ENCODE measurements at regions not wholly inside any gene's neighbourhood (a gene's known extent, or its start where the extent isn't known, plus 50 kb on each side); places are given as distances from the start of the nearest gene placed in this dataset.

DNA sequence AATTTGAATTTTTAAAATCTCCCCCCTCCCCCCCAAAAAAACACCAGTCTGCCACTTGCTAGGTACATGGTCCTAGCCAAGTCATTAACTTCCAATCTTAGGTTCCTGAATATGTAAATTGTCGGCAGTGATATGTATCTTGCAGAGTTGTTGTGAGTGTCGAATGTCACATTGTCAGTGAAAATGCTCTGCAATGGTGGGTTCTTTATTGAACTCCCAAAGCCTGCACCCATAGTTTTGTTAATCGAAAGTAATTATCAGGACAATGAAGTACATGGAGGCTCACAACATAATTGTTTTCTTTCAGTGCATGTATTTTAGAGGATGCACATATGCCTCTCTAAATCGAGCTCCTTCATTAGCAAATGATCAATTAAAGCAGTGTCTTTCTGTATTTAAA, 185.6 kb upstream of the S100G start:
- no peaks in the 10 kb centered on the region for H3K27me3 ChIP-seq (ENCODE audit: insufficient read depth, low read length)

DNA sequence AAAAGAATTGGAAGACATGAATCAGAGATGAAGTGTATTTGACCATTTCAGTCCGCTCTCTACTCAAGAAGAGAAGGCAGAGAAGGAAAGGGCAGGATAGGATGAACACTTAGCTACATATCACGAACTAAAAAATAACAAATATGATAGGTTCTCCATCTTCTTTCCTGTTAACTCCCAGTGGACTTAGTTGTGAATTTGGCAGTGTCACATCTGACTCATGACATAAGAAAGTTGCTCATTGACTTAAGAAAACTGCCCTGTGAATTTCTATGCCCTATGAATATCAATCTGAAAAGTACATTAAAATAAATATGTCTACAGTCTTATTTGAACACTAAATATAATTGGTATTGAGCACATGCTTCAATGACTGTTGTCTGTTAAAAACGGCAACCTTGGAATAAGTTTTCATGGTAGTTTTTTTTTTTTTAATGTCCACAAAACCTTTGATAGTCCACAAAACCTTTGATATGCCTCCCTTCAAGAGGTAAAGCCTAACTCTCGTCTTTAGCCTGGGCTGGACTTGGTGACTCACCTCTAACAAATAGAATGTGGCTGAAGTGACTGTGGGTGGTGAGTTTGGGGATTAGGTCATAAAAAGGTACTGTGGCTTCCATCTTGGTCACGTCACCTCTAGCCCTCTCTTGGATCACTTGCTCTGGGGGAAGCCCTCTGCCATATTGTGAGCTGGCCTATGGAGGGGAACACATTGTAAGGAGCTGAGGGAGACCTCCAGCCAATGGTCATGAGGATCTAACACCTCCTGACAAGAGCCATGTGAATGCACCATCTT, 184.7 kb upstream of the S100G start:
- H2BK120ac ChIP-seq (ENCODE audit: insufficient read depth, low read length, poor library complexity), result peak overlapping the region; percentile 13
- DNase-seq, result peak; percentile 1 to 27
- H3K79me2 ChIP-seq (ENCODE audit: control insufficient read depth, insufficient read depth, low read length, poor library complexity), result no peaks in the 10 kb centered on the region
- no peaks in the 10 kb centered on the region for H3K79me1 ChIP-seq (ENCODE audit: low read length)
- WGBS (ENCODE audit: extremely low coverage, insufficient coverage, insufficient read length), result no CpG with 5 or more reads among the region's 5 CpGs
- no peak overlapping the region for H4K12ac ChIP-seq (ENCODE audit: low read depth, low read length)
- no peak overlapping the region for H3K9ac ChIP-seq (ENCODE audit: low read length)
- H2AFZ ChIP-seq (ENCODE audit: insufficient read depth, low read length, poor library complexity), result no peak overlapping the region
- no peaks in the 10 kb centered on the region for H3K9me3 ChIP-seq (ENCODE audit: insufficient read depth, low read depth, low read length)
- H3K4me3 ChIP-seq (ENCODE audit: low read depth, low read length), result no peak overlapping the region
- no peak overlapping the region for H4K91ac ChIP-seq (ENCODE audit: low read depth, low read length)
- H3K23ac ChIP-seq (ENCODE audit: low read length), result no peak overlapping the region
- no peak overlapping the region for H4K8ac ChIP-seq (ENCODE audit: low read depth, low read length)
- H3K27ac ChIP-seq (ENCODE audit: low read depth, low read length), result no peak overlapping the region
- H3K14ac ChIP-seq (ENCODE audit: low read length), result no peak overlapping the region
- H3K4me1 ChIP-seq (ENCODE audit: control insufficient read depth in 1 of 2, insufficient read depth in 2 of 2, low read length in 2 of 2), result peaks cover 0 to 3% of the 10 kb centered on the region in 2 experiments
- H2BK5ac ChIP-seq (ENCODE audit: low read depth, low read length, poor library complexity), result no peak overlapping the region
- peaks cover 0 to 2% of the 10 kb centered on the region in 2 experiments for H3K36me3 ChIP-seq (ENCODE audit: control insufficient read depth in 1 of 2, insufficient read depth in 2 of 2, low read length in 2 of 2)
- H3K18ac ChIP-seq (ENCODE audit: low read length), result no peak overlapping the region
- no peaks in the 10 kb centered on the region for H3K27me3 ChIP-seq (ENCODE audit: insufficient read depth, low read length)
- no peak overlapping the region for H2AK5ac ChIP-seq (ENCODE audit: low read length)
- peak overlapping the region; percentile 40 for H2BK12ac ChIP-seq (ENCODE audit: low read length)
- no peak overlapping the region for H3K4ac ChIP-seq (ENCODE audit: low read depth, low read length)
- H3K4me2 ChIP-seq (ENCODE audit: low read length), result no peak overlapping the region

More for the DNA sequence above, 185.6 kb upstream of the S100G start:
- no CpG with 5 or more reads among the region's 4 CpGs for WGBS (ENCODE audit: extremely low coverage, insufficient coverage, insufficient read length)
- H2AK5ac ChIP-seq (ENCODE audit: low read length), result no peak overlapping the region
- peaks cover 0 to 2% of the 10 kb centered on the region in 2 experiments for H3K36me3 ChIP-seq (ENCODE audit: control insufficient read depth in 1 of 2, insufficient read depth in 2 of 2, low read length in 2 of 2)
- no peak overlapping the region for H2BK12ac ChIP-seq (ENCODE audit: low read length)
- no peak for DNase-seq
- H3K4me1 ChIP-seq (ENCODE audit: control insufficient read depth in 1 of 2, insufficient read depth in 2 of 2, low read length in 2 of 2), result peaks cover 0 to 3% of the 10 kb centered on the region in 2 experiments
- no peak overlapping the region for H3K18ac ChIP-seq (ENCODE audit: low read length)
- no peak overlapping the region for H4K12ac ChIP-seq (ENCODE audit: low read depth, low read length)
- no peak overlapping the region for H3K14ac ChIP-seq (ENCODE audit: low read length)
- no peaks in the 10 kb centered on the region for H3K79me2 ChIP-seq (ENCODE audit: control insufficient read depth, insufficient read depth, low read length, poor library complexity)
- no peaks in the 10 kb centered on the region for H3K9me3 ChIP-seq (ENCODE audit: insufficient read depth, low read depth, low read length)
- no peak overlapping the region for H4K91ac ChIP-seq (ENCODE audit: low read depth, low read length)
- H3K27ac ChIP-seq (ENCODE audit: low read depth, low read length), result no peak overlapping the region
- no peak overlapping the region for H3K23ac ChIP-seq (ENCODE audit: low read length)
- no peak overlapping the region for H3K9ac ChIP-seq (ENCODE audit: low read length)
- H4K8ac ChIP-seq (ENCODE audit: low read depth, low read length), result no peak overlapping the region
- H3K4me2 ChIP-seq (ENCODE audit: low read length), result no peak overlapping the region
- H3K4ac ChIP-seq (ENCODE audit: low read depth, low read length), result no peak overlapping the region
- H2BK5ac ChIP-seq (ENCODE audit: low read depth, low read length, poor library complexity), result no peak overlapping the region
- H3K4me3 ChIP-seq (ENCODE audit: low read depth, low read length), result no peak overlapping the region
- no peak overlapping the region for H2BK120ac ChIP-seq (ENCODE audit: insufficient read depth, low read length, poor library complexity)
- H3K79me1 ChIP-seq (ENCODE audit: low read length), result no peaks in the 10 kb centered on the region
- no peak overlapping the region for H2AFZ ChIP-seq (ENCODE audit: insufficient read depth, low read length, poor library complexity)

DNA sequence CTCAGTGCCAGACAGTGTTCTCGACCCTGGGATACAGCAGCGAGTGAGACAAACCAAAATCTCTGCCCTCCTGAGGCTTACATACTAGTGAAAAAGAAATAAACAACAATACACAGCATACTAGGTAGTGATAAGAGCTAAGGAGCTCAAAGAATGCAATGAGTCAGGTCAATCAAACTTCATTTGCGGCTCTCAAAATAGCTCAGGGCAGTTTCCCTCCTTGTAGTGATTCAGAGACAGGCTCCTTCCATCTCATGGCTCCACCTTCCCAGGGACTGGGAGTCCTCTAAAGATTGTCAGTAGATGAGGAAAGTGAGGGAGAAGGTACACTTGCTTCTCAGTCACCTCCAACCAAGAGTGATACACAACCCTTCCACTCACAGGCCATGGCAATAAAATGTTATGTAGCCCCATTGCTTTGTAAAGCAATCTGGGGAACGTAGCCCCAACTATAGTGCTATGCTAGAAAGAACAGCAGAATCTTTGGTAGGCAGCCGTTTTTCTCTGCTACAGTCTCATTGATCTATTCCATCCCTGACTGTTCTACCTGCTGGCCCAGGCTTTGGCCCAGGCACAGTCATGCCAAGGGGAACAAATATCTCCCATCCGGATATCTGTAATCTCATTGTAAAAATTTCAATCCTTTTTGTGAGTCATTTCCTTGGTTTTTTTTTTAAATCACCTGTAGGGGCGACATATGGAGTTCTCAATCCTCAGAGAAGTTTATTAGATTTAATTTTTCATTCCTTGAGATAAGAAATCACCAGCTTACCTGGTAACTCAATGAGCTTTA, 183.1 kb upstream of the S100G start:
- Histone ChIP-seq H3K27ac (ENCODE audit: low read depth, low read length) (no peak overlapping the region), H2AK5ac (ENCODE audit: low read length) (no peak overlapping the region)
- WGBS (ENCODE audit: extremely low coverage, insufficient coverage, insufficient read length), result no CpG with 5 or more reads among the region's 7 CpGs

DNA sequence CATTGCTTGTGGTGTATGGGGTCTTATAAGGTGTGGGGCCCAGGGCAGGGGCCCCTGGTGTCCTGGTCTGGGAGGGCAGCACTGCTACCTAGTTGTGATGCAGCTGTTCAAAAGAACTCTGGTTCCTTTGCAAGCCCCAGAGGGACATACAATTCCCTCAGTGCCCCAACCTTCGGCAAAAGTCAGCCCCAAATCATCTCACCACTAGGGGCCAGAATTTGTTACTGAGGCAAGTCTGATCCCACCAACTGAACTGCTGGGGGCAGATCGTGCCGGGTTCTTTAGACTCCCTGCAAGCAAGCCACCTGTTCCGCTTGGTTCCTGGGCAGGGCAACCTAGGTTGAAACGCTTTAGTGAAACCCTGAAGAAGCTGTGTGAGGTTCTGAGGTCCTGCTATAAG, 180.1 kb upstream of the S100G start:
- no CpG with 5 or more reads among the region's 5 CpGs for WGBS (ENCODE audit: extremely low coverage, insufficient coverage, insufficient read length)
- DNase-seq, result no peak
- Histone ChIP-seq H3K4me2 (ENCODE audit: low read length) (no peak overlapping the region), H3K27me3 (ENCODE audit: insufficient read depth, low read length) (no peaks in the 10 kb centered on the region), H3K4me3 (ENCODE audit: low read depth, low read length) (no peak overlapping the region), H3K23ac (ENCODE audit: low read length) (no peak overlapping the region), H3K27ac (ENCODE audit: low read depth, low read length) (no peak overlapping the region), H3K4ac (ENCODE audit: low read depth, low read length) (no peak overlapping the region), H4K8ac (ENCODE audit: low read depth, low read length) (no peak overlapping the region), H3K18ac (ENCODE audit: low read length) (no peak overlapping the region), H3K14ac (ENCODE audit: low read length) (no peak overlapping the region), H2AK5ac (ENCODE audit: low read length) (no peak overlapping the region), H2AFZ (ENCODE audit: insufficient read depth, low read length, poor library complexity) (no peak overlapping the region), H2BK120ac (ENCODE audit: insufficient read depth, low read length, poor library complexity) (no peak overlapping the region), H2BK5ac (ENCODE audit: low read depth, low read length, poor library complexity) (no peak overlapping the region), H3K9me3 (ENCODE audit: insufficient read depth, low read depth, low read length) (no peaks in the 10 kb centered on the region), H4K91ac (ENCODE audit: low read depth, low read length) (no peak overlapping the region), H3K9ac (ENCODE audit: low read length) (no peak overlapping the region), H2BK12ac (ENCODE audit: low read length) (no peak overlapping the region), H4K12ac (ENCODE audit: low read depth, low read length) (no peak overlapping the region), H3K79me1 (ENCODE audit: low read length) (no peaks in the 10 kb centered on the region), H3K36me3 (ENCODE audit: control insufficient read depth in 1 of 2, insufficient read depth in 2 of 2, low read length in 2 of 2) (peaks cover 0 to 2% of the 10 kb centered on the region in 2 experiments), H3K4me1 (ENCODE audit: control insufficient read depth in 1 of 2, insufficient read depth in 2 of 2, low read length in 2 of 2) (peaks cover 0 to 3% of the 10 kb centered on the region in 2 experiments), H3K79me2 (ENCODE audit: control insufficient read depth, insufficient read depth, low read length, poor library complexity) (no peaks in the 10 kb centered on the region)

More for the DNA sequence above, 183.1 kb upstream of the S100G start:
- Histone ChIP-seq H3K36me3 (ENCODE audit: control insufficient read depth in 1 of 2, insufficient read depth in 2 of 2, low read length in 2 of 2) (peaks cover 0 to 2% of the 10 kb centered on the region in 2 experiments), H3K4me1 (ENCODE audit: control insufficient read depth in 1 of 2, insufficient read depth in 2 of 2, low read length in 2 of 2) (peaks cover 0 to 3% of the 10 kb centered on the region in 2 experiments), H2AFZ (ENCODE audit: insufficient read depth, low read length, poor library complexity) (no peak overlapping the region), H3K23ac (ENCODE audit: low read length) (no peak overlapping the region), H3K9ac (ENCODE audit: low read length) (no peak overlapping the region), H3K4me2 (ENCODE audit: low read length) (no peak overlapping the region), H3K4ac (ENCODE audit: low read depth, low read length) (no peak overlapping the region), H2BK12ac (ENCODE audit: low read length) (no peak overlapping the region), H3K27me3 (ENCODE audit: insufficient read depth, low read length) (no peaks in the 10 kb centered on the region), H3K9me3 (ENCODE audit: insufficient read depth, low read depth, low read length) (no peaks in the 10 kb centered on the region), H4K91ac (ENCODE audit: low read depth, low read length) (no peak overlapping the region), H3K4me3 (ENCODE audit: low read depth, low read length) (no peak overlapping the region), H3K14ac (ENCODE audit: low read length) (no peak overlapping the region), H3K79me1 (ENCODE audit: low read length) (no peaks in the 10 kb centered on the region), H3K18ac (ENCODE audit: low read length) (no peak overlapping the region), H3K79me2 (ENCODE audit: control insufficient read depth, insufficient read depth, low read length, poor library complexity) (no peaks in the 10 kb centered on the region), H2BK5ac (ENCODE audit: low read depth, low read length, poor library complexity) (no peak overlapping the region), H4K8ac (ENCODE audit: low read depth, low read length) (no peak overlapping the region), H2BK120ac (ENCODE audit: insufficient read depth, low read length, poor library complexity) (no peak overlapping the region), H4K12ac (ENCODE audit: low read depth, low read length) (no peak overlapping the region)
- peak; percentile 56 to 81 for DNase-seq
